GM12873 (cell line): ENCODE measurements at regions not wholly inside any gene's neighbourhood (a gene's known extent, or its start where the extent isn't known, plus 50 kb on each side); places are given as distances from the start of the nearest gene placed in this dataset.

ENCODE experiments used
- TF ChIP-seq, protein P1 (sequence below): IDR thresholded peaks from 2 replicates; pipeline ENCODE4 v1.5.1; 2012; ENCODE audit warnings: low read depth, mild to moderate bottlenecking, moderate library complexity, low read length, control low read depth; ENCODE audit not compliant: insufficient read depth; ENCODE audit errors: missing control alignments

DNA sequence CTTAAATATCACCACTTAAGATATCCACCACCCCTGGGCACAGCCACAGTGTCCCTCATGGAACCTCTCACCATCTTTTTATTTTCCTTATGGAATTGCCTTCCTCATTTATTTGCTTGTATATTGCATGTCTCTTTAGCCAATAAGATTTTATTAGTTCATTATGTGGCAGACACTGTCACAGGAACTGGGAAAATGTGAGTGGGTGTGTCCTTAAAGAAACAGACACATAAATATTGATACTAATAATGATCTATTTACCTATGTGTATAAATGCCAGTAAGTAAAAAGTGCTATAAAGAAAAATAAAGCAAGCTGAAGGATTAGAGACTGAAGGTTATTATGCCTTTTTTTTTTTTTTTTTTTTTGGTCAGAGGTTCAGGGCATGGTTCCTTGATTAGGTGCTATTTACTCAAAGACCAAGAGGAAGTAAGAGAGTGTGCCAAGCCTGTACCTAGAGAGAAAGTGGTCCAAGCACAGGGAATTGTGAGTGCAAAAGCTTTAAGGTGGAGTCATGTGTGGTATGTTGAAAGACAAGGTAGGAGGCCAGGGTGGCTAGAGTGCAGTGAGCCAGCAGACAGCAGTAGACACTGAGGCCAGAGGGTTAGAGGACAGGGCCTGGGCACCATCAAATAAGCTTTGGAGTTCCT is 589.0 kb downstream of the USP25 start:
- TF ChIP-seq, protein P1, sequence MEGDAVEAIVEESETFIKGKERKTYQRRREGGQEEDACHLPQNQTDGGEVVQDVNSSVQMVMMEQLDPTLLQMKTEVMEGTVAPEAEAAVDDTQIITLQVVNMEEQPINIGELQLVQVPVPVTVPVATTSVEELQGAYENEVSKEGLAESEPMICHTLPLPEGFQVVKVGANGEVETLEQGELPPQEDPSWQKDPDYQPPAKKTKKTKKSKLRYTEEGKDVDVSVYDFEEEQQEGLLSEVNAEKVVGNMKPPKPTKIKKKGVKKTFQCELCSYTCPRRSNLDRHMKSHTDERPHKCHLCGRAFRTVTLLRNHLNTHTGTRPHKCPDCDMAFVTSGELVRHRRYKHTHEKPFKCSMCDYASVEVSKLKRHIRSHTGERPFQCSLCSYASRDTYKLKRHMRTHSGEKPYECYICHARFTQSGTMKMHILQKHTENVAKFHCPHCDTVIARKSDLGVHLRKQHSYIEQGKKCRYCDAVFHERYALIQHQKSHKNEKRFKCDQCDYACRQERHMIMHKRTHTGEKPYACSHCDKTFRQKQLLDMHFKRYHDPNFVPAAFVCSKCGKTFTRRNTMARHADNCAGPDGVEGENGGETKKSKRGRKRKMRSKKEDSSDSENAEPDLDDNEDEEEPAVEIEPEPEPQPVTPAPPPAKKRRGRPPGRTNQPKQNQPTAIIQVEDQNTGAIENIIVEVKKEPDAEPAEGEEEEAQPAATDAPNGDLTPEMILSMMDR: no peak

DNA sequence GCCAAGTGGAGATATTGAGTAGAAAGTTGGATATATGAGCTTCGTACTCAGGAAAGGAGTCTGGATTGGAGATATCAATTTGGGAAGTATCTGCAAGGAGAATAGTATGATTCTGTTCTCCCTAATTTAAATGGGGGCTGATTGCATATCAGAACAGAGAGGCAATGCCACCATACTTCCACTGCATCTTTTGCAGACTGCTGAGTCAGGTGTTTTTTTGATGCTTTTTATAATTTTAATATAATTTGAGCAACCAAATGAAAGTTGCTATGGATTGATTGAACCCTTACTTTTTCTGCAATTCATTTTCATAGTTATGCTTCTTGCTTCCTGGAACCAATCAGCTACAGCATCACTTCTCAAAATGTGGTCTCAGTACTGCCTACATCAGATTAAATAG is 590.3 kb downstream of the USP25 start:
- TF ChIP-seq, protein P1: no peak

DNA sequence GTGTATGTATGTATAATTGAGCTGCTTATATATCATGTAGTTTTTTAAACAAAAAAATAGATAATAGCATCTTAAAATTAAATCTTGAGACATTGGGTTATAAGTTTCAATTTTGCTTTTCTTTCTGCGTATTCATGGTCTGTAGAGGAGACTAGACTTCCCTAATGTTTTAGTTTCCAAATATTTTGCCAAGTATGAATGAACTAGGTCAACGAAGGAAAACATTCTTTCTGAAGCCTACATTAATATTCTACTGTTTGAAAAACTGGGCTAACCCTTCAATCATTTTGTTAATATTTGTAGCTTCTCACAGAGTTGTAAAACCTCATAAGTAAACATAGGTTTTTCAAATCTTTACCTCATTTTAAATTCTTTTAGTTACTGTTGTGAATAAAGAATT is 592.7 kb downstream of the USP25 start:
- TF ChIP-seq, protein P1: no peak

DNA sequence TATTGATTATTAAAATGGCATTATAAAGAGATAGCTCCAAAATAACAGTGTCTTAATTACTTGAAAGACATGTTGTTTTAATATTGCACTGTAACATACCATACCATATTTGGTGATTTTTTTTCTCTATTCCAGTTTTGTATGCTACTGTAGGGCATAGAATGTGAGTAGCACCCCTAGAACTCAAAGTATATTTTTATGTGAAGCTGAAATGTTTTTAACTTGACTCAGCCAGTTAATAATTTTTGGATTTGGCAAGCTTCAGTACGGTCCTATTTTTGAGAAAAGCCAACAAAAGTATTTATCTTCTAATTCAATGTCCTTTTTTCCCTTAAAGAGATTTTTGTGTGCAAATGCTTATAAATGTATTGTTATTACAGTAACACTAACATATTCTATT is 593.8 kb downstream of the USP25 start:
- TF ChIP-seq, protein P1: no peak

DNA sequence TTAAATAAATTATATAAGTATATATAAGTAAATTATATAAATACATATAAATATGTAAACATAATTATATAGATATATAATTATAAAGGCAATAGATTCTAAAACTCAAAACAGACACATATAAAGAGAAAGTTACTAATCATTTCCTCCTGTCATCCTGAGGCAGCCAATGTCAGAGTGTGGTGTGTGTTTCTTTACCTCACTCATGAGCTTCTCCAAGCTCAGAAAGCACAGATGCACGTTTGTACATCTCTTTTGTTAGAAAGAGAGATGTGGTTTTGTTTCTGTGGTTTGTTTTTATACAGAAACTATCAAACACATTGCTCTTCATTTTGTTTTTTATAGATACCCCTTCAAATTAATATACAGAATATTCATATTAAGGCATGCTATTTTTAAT is 594.8 kb downstream of the USP25 start:
- TF ChIP-seq, protein P1: no peak

DNA sequence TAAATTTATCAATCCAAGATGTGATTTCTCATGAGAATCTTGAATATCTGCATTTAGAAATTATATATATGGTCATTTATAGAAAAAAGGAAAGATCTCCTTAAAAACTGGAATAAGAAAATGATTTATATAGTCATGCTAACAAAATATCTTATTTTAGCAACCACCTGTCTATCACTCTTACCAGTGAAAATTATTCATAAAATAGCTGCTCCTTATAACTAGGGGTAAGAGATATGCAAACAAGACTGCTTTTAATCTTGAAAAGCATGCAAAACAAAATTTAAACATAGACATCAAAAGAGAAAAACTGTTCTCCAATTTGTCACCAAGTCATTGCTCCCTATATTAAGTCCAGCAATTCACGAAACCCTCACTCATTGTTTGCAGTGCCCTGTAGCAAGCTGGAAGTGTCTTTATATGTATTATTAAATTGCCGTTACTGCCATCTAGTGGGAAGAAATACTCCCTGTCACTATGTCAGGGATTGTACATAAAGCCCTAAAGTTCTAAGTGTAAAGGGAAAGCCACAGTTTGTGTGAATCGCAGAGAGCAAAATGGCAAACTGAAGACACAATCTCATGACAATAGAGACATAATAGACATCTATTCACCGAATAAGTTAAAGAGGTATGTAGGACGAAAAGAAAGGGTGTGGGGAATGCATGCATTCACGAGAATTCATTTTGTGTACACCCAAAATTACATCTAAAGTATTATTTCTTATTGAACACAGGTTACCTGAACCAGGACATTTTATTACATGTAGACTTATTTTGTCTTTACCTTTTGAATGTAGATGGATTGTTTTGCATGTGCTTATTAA is 600.5 kb downstream of the USP25 start:
- TF ChIP-seq, protein P1: peak; percentile 55

DNA sequence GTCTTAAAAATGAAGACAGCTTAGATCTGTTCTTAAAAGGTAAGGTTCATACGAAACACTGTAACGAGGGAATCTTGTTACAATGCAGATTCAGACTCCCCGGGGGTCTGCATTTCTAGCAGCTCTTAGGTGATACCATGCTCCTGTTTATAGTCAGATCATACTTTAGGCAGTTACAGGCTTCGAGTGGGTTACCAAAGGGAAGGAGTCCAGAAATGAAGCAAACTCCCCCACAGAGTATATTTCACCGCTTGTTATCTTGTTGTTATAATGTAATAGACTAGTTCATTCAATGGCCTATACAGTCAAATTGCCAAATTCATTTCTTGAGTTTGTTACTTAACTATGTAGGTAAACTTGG is 601.1 kb downstream of the USP25 start:
- TF ChIP-seq, protein P1: no peak
